ENCODE measurements at regions not wholly inside any gene's neighbourhood (a gene's known extent, or its start where the extent isn't known, plus 50 kb on each side); places are given as distances from the start of the nearest gene placed in this dataset.
"Not testable (repeated sequence)": the region's sequence is repeated elsewhere in the genome, so short reads cannot be mapped to it uniquely, and the experiment has no call there.

GRCh38 chr3:8353364-8353763 is 148.3 kb upstream of the LMCD1 start:
- no peak for TF ChIP-seq POLR2A (IDR thresholded peaks at IDR 0.05)
- no peak for TF ChIP-seq CTCF (IDR thresholded peaks at IDR 0.05)
- no peak for DNase-seq
- no peaks in the 10 kb centered on the region for H3K4me1 ChIP-seq
- no peaks in the 10 kb centered on the region for H3K27me3 ChIP-seq
- WGBS, 2 donors = 91 to 95% methylated on average over 2 of the region's 2 CpGs
- H3K36me3 ChIP-seq = no peaks in the 10 kb centered on the region
- no peak overlapping the region for H3K4me3 ChIP-seq (replicated peaks in 1 of 3)
- H3K9me3 ChIP-seq = no peaks in the 10 kb centered on the region
- H3K27ac ChIP-seq = no peak overlapping the region
- intact Hi-C loops (cut with DNase I) = no loop called here

- no peaks in the 10 kb centered on the region for H3K4me1 ChIP-seq
- no peak for DNase-seq
- H3K36me3 ChIP-seq = no peaks in the 10 kb centered on the region
- H3K9me3 ChIP-seq = no peaks in the 10 kb centered on the region
- H3K27ac ChIP-seq = no peak overlapping the region
- H3K4me3 ChIP-seq (replicated peaks in 1 of 3) = no peak overlapping the region
- 88 to 96% methylated on average over 1 of the region's 1 CpG for WGBS, 2 donors
- TF ChIP-seq POLR2A (IDR thresholded peaks at IDR 0.05) (no peak), CTCF (IDR thresholded peaks at IDR 0.05) (no peak)
- H3K27me3 ChIP-seq = no peaks in the 10 kb centered on the region
- intact Hi-C loops (cut with DNase I) = no loop called here
Observed at GRCh38 chr3:8355346-8355745, 146.3 kb upstream of the LMCD1 start.

- DNase-seq; H3K4me1 ChIP-seq; intact Hi-C loops (cut with DNase I); H3K9me3 ChIP-seq; H3K36me3 ChIP-seq; H3K27me3 ChIP-seq; H3K27ac ChIP-seq; H3K4me3 ChIP-seq (replicated peaks in 1 of 3): not testable (repeated sequence)
Observed at GRCh38 chr3:8356066-8356465, 145.6 kb upstream of the LMCD1 start.

- 88 to 92% methylated on average over 7 of the region's 7 CpGs for WGBS, 2 donors
- Histone ChIP-seq H3K4me3 (replicated peaks in 1 of 3) (no peak overlapping the region), H3K27ac (no peak overlapping the region), H3K36me3 (no peaks in the 10 kb centered on the region), H3K27me3 (no peaks in the 10 kb centered on the region), H3K9me3 (no peaks in the 10 kb centered on the region), H3K4me1 (no peaks in the 10 kb centered on the region)
- no peak for DNase-seq
- intact Hi-C loops (cut with DNase I) = no loop called here
- TF ChIP-seq POLR2A (IDR thresholded peaks at IDR 0.05) (no peak), CTCF (IDR thresholded peaks at IDR 0.05) (no peak)
Observed at GRCh38 chr3:8357859-8358258, 143.8 kb upstream of the LMCD1 start.

GRCh38 chr3:8359133-8359532 is 142.5 kb upstream of the LMCD1 start:
- H3K4me1 ChIP-seq = no peaks in the 10 kb centered on the region
- H3K9me3 ChIP-seq = no peaks in the 10 kb centered on the region
- no peaks in the 10 kb centered on the region for H3K27me3 ChIP-seq
- intact Hi-C loops (cut with DNase I) = no loop called here
- H3K4me3 ChIP-seq (replicated peaks in 1 of 3) = no peak overlapping the region
- no peak for DNase-seq
- TF ChIP-seq POLR2A (IDR thresholded peaks at IDR 0.05) (no peak), CTCF (IDR thresholded peaks at IDR 0.05) (no peak)
- 93 to 97% methylated on average over 1 of the region's 1 CpG for WGBS, 2 donors
- no peaks in the 10 kb centered on the region for H3K36me3 ChIP-seq
- H3K27ac ChIP-seq = no peak overlapping the region

- no peaks in the 10 kb centered on the region for H3K9me3 ChIP-seq
- H3K4me1 ChIP-seq = no peaks in the 10 kb centered on the region
- 91 to 100% methylated on average over 1 of the region's 1 CpG for WGBS, 2 donors
- H3K4me3 ChIP-seq (replicated peaks in 1 of 3) = no peak overlapping the region
- no peaks in the 10 kb centered on the region for H3K36me3 ChIP-seq
- intact Hi-C loops (cut with DNase I) = no loop called here
- no peaks in the 10 kb centered on the region for H3K27me3 ChIP-seq
- no peak overlapping the region for H3K27ac ChIP-seq
- no peak for TF ChIP-seq POLR2A (IDR thresholded peaks at IDR 0.05)
- TF ChIP-seq CTCF (IDR thresholded peaks at IDR 0.05) = no peak
- DNase-seq = no peak
Observed at GRCh38 chr3:8363200-8363599, 138.4 kb upstream of the LMCD1 start.
